CD8-positive, alpha-beta memory T cell (primary cell): ENCODE measurements at regions not wholly inside any gene's neighbourhood (a gene's known extent, or its start where the extent isn't known, plus 50 kb on each side); places are given as distances from the start of the nearest gene placed in this dataset.

Experiments
- CTCF ChIA-PET: fragments of 350-600 bp; sonication (Branson Sonifier 250); formaldehyde crosslinking; loops from one replicate; lab custom pipeline; 2021; ENCODE audit warnings: antibody characterized with exemption; lab: Charles Lee
- POLR2A ChIA-PET: fragments of 350-600 bp; sonication (Branson Sonifier 250); formaldehyde crosslinking; loops from one replicate; lab custom pipeline; 2021; ENCODE audit warnings: antibody characterized with exemption; lab: Charles Lee
- DNase-seq, 5 donors: peaks; one replicate each; pipeline versions ENCODE4 v3.0.0 to v3.0.0-alpha.2; 2020 to 2022; ENCODE audit warnings: mixed read lengths in 1 of 5
- H3K27ac ChIP-seq: one replicate; pipeline ENCODE4 v1.7.0; 2013; ENCODE audit warnings: low read depth, mild to moderate bottlenecking, low read length, moderate library complexity
- H3K27me3 ChIP-seq: 2 replicates; pipeline ENCODE4 v1.7.0; 2013; ENCODE audit warnings: low read length, mild to moderate bottlenecking; ENCODE audit not compliant: insufficient read depth, poor library complexity, severe bottlenecking
- H3K36me3 ChIP-seq: 2 replicates; pipeline ENCODE4 v1.7.0; 2013; ENCODE audit warnings: mild to moderate bottlenecking, low read length, moderate library complexity; ENCODE audit not compliant: insufficient read depth
- H3K4me1 ChIP-seq: 2 replicates; pipeline ENCODE4 v1.7.0; 2013; ENCODE audit warnings: mild to moderate bottlenecking, low read length, moderate library complexity; ENCODE audit not compliant: insufficient read depth
- H3K4me3 ChIP-seq: 2 replicates; pipeline ENCODE4 v1.7.0; 2013; ENCODE audit warnings: mild to moderate bottlenecking, low read length
- H3K9me3 ChIP-seq: 2 replicates; pipeline ENCODE4 v1.7.0; 2013; ENCODE audit warnings: mild to moderate bottlenecking, low read length
- H3K27ac Mint-ChIP-seq, 8 donors: one replicate each; pipeline ENCODE4 v1.8.0; 2020 to 2021; ENCODE audit warnings: mixed read lengths in 8 of 8, mild to moderate bottlenecking in 6 of 8, inconsistent platforms in 3 of 8, moderate library complexity in 3 of 8
- H3K27me3 Mint-ChIP-seq, 2 donors: one replicate each; pipeline ENCODE4 v1.8.0; 2020 to 2021; ENCODE audit warnings: mixed read lengths in 2 of 2, mild to moderate bottlenecking in 1 of 2, moderate library complexity in 1 of 2
- H3K36me3 Mint-ChIP-seq, 3 donors: one replicate each; pipeline ENCODE4 v1.8.0; 2020 to 2021; ENCODE audit warnings: mixed read lengths in 3 of 3, inconsistent platforms in 1 of 3, mild to moderate bottlenecking in 1 of 3
- H3K4me1 Mint-ChIP-seq, 3 donors: one replicate each; pipeline ENCODE4 v1.8.0; 2020 to 2021; ENCODE audit warnings: mixed read lengths in 3 of 3, inconsistent platforms in 1 of 3, mild to moderate bottlenecking in 1 of 3
- H3K4me3 Mint-ChIP-seq, 7 donors: one replicate each; pipeline ENCODE4 v1.8.0; 2020 to 2021; ENCODE audit warnings: mixed read lengths in 7 of 7, mild to moderate bottlenecking in 6 of 7, moderate library complexity in 4 of 7, inconsistent platforms in 2 of 7
- H3K9me3 Mint-ChIP-seq, 5 donors: one replicate each; pipeline ENCODE4 v1.8.0; 2020 to 2022; ENCODE audit warnings: mixed read lengths in 5 of 5, mild to moderate bottlenecking in 3 of 5, moderate library complexity in 2 of 5, inconsistent platforms in 1 of 5

DNA sequence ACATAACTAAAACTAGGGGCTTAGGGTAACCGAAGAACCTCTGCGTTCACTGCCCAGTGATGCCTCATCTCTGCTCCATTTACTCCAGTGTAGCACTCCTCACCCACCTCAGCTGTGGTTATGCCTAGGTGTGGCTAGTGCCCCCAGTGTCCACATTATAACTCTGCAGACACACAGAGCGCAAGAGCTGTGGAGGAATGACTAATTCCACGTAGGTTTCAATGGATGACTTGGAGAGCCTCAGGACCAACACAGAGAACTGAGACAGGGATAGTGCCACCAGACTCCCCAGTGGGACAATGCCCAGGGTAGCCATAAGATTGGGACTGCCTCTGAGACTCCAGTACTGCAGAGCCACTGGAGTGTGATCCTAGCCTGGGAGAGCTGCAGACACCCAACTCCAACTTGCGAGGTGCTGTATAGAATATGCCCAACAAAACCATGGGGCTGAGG lies 542.4 kb upstream of the DIPK2B start:
- POLR2A ChIA-PET: no interaction called here
- H3K9me3 ChIP-seq: no peaks in the 10 kb centered on the region
- no peak overlapping the region for H3K27ac Mint-ChIP-seq
- H3K27ac ChIP-seq: no peak overlapping the region
- peaks cover 0 to 5% of the 10 kb centered on the region in 2 donors for H3K27me3 Mint-ChIP-seq
- CTCF ChIA-PET: no interaction called here
- H3K36me3 Mint-ChIP-seq: peaks cover 0 to 21% (median 2%) of the 10 kb centered on the region in 3 donors
- H3K4me1 Mint-ChIP-seq: peaks cover 5 to 9% (median 7%) of the 10 kb centered on the region in 3 donors
- no peaks in the 10 kb centered on the region for H3K27me3 ChIP-seq
- DNase-seq: no peak
- H3K4me3 Mint-ChIP-seq: no peak overlapping the region
- no peaks in the 10 kb centered on the region for H3K36me3 ChIP-seq
- H3K4me1 ChIP-seq: no peaks in the 10 kb centered on the region
- no peaks in the 10 kb centered on the region for H3K9me3 Mint-ChIP-seq
- H3K4me3 ChIP-seq: no peak overlapping the region

DNA sequence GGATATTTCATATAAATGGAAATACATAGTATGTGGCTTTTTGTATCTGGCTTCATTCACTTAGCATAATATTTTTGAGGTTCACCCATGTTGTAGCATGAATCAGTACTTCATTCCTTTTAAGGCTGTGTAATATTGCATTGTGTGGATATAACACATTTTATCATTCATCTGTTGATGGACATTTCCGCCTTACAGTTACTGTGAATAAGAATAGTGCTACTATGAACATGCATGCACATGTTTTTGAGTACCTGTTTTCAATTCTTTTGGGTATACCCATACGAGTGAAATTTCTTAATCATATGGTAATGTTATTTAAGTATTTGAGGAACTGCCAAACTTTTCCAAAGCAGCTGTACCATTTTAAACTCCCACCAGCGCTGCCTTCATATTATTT lies 539.6 kb upstream of the DIPK2B start:
- Mint-ChIP-seq H3K4me1 (no peaks in the 10 kb centered on the region), H3K27me3 (peaks cover 0 to 2% of the 10 kb centered on the region in 2 donors), H3K27ac (no peak overlapping the region), H3K4me3 (no peak overlapping the region), H3K36me3 (peaks cover 0 to 8% (median 0%) of the 10 kb centered on the region in 3 donors), H3K9me3 (no peaks in the 10 kb centered on the region)
- Histone ChIP-seq H3K4me1 (no peaks in the 10 kb centered on the region), H3K4me3 (no peak overlapping the region), H3K36me3 (no peaks in the 10 kb centered on the region), H3K27me3 (no peaks in the 10 kb centered on the region), H3K27ac (no peak overlapping the region), H3K9me3 (no peaks in the 10 kb centered on the region)
- ChIA-PET POLR2A (no interaction called here), CTCF (no interaction called here)
- no peak for DNase-seq

DNA sequence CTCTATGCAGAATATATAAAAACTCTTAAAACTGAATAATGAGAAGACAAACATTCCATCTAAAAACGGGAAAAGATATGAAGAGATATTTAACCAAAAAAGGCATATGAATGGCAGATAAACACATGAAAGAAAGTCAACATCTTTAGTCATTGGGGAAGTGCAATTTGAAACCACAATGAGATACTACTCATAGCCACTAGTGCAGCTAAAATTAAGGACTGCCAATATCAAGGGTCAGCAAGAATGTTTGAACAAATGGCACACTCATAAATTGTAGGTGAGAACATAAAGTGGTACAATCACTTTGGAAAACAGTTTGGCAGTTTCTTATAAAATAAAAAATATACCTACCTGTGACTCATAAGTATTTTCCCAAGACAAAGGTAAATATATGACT lies 534.9 kb upstream of the DIPK2B start:
- Mint-ChIP-seq H3K4me1 (no peaks in the 10 kb centered on the region), H3K27ac (no peak overlapping the region), H3K9me3 (no peaks in the 10 kb centered on the region), H3K36me3 (no peaks in the 10 kb centered on the region), H3K4me3 (no peak overlapping the region), H3K27me3 (peaks cover 0 to 2% of the 10 kb centered on the region in 2 donors)
- ChIA-PET CTCF (no interaction called here), POLR2A (no interaction called here)
- Histone ChIP-seq H3K4me1 (no peaks in the 10 kb centered on the region), H3K27ac (no peak overlapping the region), H3K36me3 (no peaks in the 10 kb centered on the region), H3K27me3 (no peaks in the 10 kb centered on the region), H3K9me3 (no peaks in the 10 kb centered on the region), H3K4me3 (no peak overlapping the region)
- no peak for DNase-seq

DNA sequence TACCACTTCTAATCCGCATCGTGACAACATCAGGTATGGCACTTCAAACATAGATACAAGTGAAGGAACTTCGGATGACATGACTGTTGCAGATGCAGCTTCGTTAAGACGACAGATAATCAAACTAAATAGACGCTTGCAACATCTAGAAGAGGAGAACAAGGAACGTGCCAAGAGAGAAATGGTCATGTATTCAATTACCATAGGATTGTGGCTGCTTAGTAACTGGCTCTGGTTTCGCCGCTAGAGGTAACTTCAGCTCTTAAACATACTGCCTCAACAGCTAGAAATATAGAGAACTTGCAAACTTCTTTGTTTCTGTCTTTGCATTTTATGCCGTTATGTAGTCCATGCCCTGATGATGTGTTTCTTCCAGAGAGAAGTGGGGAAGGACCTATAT lies 530.8 kb upstream of the DIPK2B start:
- ChIA-PET CTCF (no interaction called here), POLR2A (no interaction called here)
- no peak overlapping the region for H3K27ac ChIP-seq
- H3K4me1 ChIP-seq: no peaks in the 10 kb centered on the region
- H3K27me3 ChIP-seq: no peaks in the 10 kb centered on the region
- Mint-ChIP-seq H3K27me3 (peaks cover 0 to 2% of the 10 kb centered on the region in 2 donors), H3K4me1 (no peaks in the 10 kb centered on the region), H3K27ac (no peak overlapping the region), H3K4me3 (no peak overlapping the region), H3K36me3 (no peaks in the 10 kb centered on the region), H3K9me3 (no peaks in the 10 kb centered on the region)
- no peak for DNase-seq
- H3K4me3 ChIP-seq: no peak overlapping the region
- no peaks in the 10 kb centered on the region for H3K36me3 ChIP-seq
- H3K9me3 ChIP-seq: no peaks in the 10 kb centered on the region

DNA sequence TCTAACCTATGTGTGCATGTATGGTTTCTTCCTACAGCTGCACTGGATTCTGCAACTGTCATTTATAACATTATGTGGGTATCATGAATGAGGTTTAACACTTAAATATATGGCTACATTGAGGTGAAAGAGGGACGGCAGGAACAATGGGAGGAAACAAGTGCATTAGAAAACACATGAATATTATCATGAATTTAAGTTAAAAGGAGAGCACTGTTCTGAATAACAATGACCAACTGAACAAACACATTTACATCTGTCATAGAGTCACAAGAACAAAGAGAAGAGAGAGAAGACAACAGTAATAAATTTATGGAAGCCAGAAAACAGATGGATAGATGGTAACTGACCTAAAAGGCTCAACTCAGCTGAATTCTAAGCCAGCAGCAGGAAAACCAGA lies 527.1 kb upstream of the DIPK2B start:
- H3K4me1 ChIP-seq: no peaks in the 10 kb centered on the region
- Mint-ChIP-seq H3K27ac (no peak overlapping the region), H3K4me3 (no peak overlapping the region), H3K4me1 (no peaks in the 10 kb centered on the region), H3K9me3 (no peaks in the 10 kb centered on the region), H3K36me3 (no peaks in the 10 kb centered on the region), H3K27me3 (peaks cover 0 to 3% of the 10 kb centered on the region in 2 donors)
- H3K36me3 ChIP-seq: no peaks in the 10 kb centered on the region
- ChIA-PET CTCF (no interaction called here), POLR2A (no interaction called here)
- H3K27me3 ChIP-seq: no peaks in the 10 kb centered on the region
- H3K9me3 ChIP-seq: no peaks in the 10 kb centered on the region
- no peak overlapping the region for H3K4me3 ChIP-seq
- no peak for DNase-seq
- H3K27ac ChIP-seq: no peak overlapping the region

DNA sequence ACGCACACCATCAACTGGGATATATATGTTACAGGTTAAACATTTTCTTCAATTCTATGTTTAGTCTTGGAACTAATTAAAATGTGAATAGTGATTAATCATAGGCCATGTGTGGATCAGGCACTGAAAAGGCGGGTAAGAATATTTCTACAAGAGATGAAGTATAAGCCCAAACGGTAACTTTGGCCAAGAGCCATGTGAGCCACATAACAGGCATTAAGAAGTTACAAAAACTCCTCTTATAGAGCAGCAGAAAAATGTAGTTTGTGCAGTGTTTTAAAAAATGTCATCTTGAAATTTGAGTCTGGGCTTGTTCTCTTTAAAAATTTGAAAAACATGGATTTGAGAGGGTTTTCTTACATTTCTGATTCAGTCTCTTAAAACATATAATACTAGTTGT lies 521.8 kb upstream of the DIPK2B start:
- no peaks in the 10 kb centered on the region for H3K9me3 ChIP-seq
- Mint-ChIP-seq H3K27me3 (peaks cover 0 to 1% of the 10 kb centered on the region in 2 donors), H3K9me3 (no peaks in the 10 kb centered on the region), H3K27ac (no peak overlapping the region), H3K4me1 (no peaks in the 10 kb centered on the region), H3K36me3 (no peaks in the 10 kb centered on the region), H3K4me3 (no peak overlapping the region)
- H3K27ac ChIP-seq: no peak overlapping the region
- DNase-seq: no peak
- H3K4me3 ChIP-seq: no peak overlapping the region
- H3K4me1 ChIP-seq: no peaks in the 10 kb centered on the region
- ChIA-PET CTCF (no interaction called here), POLR2A (no interaction called here)
- H3K36me3 ChIP-seq: no peaks in the 10 kb centered on the region
- no peaks in the 10 kb centered on the region for H3K27me3 ChIP-seq

DNA sequence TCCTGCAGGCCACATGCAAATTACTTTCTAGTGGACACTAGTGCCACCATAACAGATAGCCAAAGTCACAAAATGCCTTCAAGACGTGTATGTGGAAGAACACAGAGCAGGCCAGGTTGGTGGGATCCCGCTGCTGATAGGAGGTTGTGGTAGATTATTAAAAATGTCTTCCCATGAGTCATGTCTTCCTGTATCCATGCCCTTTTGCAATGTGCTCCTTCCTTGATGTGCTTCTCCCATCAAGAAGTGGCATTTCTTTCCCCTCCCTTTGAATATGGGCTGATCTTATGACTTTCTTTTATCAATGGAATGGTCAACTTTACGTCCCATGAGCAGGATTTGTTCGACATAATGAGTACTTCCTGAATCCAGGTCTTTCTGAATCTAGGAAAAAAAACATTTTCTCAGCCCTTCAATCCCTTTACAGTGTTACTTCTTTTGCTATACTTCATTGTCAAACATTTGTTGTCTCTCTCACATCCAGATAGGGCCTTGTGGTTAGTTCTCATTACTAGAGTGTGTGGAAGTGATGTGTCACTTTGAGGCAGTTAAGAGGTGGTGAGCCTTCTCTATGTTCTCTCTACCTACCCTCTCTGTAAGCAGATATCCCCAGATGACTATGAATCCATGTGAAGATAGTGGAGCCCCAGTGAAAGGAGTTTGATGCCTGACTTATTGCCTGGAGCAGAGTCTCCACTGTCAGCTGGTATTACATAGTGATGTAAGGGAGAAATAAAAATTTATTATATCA lies 519.2 kb upstream of the DIPK2B start:
- Mint-ChIP-seq H3K27me3 (peaks cover 0 to 5% of the 10 kb centered on the region in 2 donors), H3K9me3 (no peaks in the 10 kb centered on the region), H3K4me3 (no peak overlapping the region), H3K36me3 (no peaks in the 10 kb centered on the region), H3K27ac (peak overlapping the region in 1 of 8 donors; percentile 44), H3K4me1 (peaks cover 0 to 9% (median 7%) of the 10 kb centered on the region in 3 donors)
- ChIA-PET POLR2A (no interaction called here), CTCF (no interaction called here)
- no peak overlapping the region for H3K27ac ChIP-seq
- H3K4me3 ChIP-seq: no peak overlapping the region
- H3K27me3 ChIP-seq: no peaks in the 10 kb centered on the region
- no peak for DNase-seq
- no peaks in the 10 kb centered on the region for H3K4me1 ChIP-seq
- no peaks in the 10 kb centered on the region for H3K9me3 ChIP-seq
- H3K36me3 ChIP-seq: no peaks in the 10 kb centered on the region

DNA sequence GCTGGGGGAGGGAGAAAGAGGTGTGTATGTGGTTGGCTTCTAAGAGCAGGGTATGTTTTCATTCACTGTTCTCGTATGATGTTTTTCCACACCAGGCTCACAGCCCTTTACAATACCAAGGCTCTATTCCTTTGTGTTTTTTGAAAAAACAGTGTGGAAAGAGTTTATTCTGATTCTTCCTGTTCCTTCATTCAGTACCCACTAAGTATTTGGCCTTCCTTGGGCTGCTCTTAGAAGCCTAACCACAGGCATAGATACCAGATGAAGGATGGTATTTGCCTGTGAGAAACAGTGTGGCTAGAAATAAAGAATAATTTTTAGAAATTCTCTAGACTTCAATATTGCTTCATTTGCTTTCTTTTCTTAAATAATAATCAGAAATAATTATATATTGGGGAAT lies 518.0 kb upstream of the DIPK2B start:
- no peak overlapping the region for H3K27ac Mint-ChIP-seq
- no peaks in the 10 kb centered on the region for H3K4me1 ChIP-seq
- no peak for DNase-seq
- no peaks in the 10 kb centered on the region for H3K36me3 ChIP-seq
- H3K27ac ChIP-seq: no peak overlapping the region
- H3K4me1 Mint-ChIP-seq: peaks cover 0 to 14% (median 7%) of the 10 kb centered on the region in 3 donors
- no peak overlapping the region for H3K4me3 Mint-ChIP-seq
- peaks cover 0 to 3% of the 10 kb centered on the region in 2 donors for H3K27me3 Mint-ChIP-seq
- no peak overlapping the region for H3K4me3 ChIP-seq
- POLR2A ChIA-PET: no interaction called here
- H3K9me3 ChIP-seq: no peaks in the 10 kb centered on the region
- no peaks in the 10 kb centered on the region for H3K27me3 ChIP-seq
- no peaks in the 10 kb centered on the region for H3K9me3 Mint-ChIP-seq
- CTCF ChIA-PET: no interaction called here
- no peaks in the 10 kb centered on the region for H3K36me3 Mint-ChIP-seq
